ENCODE measurements at regions not wholly inside any gene's neighbourhood (a gene's known extent, or its start where the extent isn't known, plus 50 kb on each side); places are given as distances from the start of the nearest gene placed in this dataset.

DNA sequence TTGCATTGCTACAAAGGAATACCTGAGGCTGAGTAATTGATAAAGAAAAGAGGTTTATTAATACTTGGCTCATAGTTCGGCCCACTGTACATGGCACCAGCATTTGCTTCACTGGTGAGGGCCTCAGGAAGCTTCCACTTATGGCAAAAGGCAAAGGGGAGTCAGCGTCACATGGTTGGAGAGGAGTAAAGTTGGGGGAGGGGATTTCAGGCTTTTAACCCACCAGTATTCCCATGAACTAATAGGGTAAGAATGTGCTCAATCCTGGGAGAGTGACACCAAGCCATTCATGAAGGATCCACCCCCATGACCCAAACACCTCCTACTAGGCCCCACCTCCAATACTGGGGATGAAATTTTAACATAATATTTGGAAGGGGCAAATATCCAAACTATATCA, 82.5 kb upstream of the MYCBP2 start:
- no peaks in the 10 kb centered on the region for H3K4me1 ChIP-seq (replicated peaks in 1 of 2; ENCODE audit: control insufficient read depth in 2 of 2, insufficient read depth in 2 of 2, low read length in 2 of 2)
- no peak for DNase-seq (ENCODE audit: extremely low read depth in 1 of 4, low spot score in 3 of 4)
- in situ Hi-C loops (cut with MboI) = no loop called here
- no peaks in the 10 kb centered on the region for H3K36me3 ChIP-seq (ENCODE audit: control insufficient read depth, insufficient read depth, low read length)
- BruUV-seq (replicated peaks) = no TSS peak
- intact Hi-C loops (cut with micrococcal nuclease) = no loop called here
- FAIRE-seq = no peak
- H3K4me3 ChIP-seq = no peak overlapping the region
- no peak overlapping the region for H3K9ac ChIP-seq (ENCODE audit: insufficient read depth in 1 of 2, low read depth in 2 of 2, low read length in 2 of 2)
- no peak for TF ChIP-seq LCOR (CRISPR knock-in tag; IDR thresholded peaks at IDR 0.05)
- TF ChIP-seq ZBTB34 (CRISPR knock-in tag; IDR thresholded peaks at IDR 0.05) = no peak
- no peak for TF ChIP-seq FOS (IDR thresholded peaks at IDR 0.05; ENCODE audit: extremely low read depth, insufficient read length)
- TF ChIP-seq, protein P1, sequence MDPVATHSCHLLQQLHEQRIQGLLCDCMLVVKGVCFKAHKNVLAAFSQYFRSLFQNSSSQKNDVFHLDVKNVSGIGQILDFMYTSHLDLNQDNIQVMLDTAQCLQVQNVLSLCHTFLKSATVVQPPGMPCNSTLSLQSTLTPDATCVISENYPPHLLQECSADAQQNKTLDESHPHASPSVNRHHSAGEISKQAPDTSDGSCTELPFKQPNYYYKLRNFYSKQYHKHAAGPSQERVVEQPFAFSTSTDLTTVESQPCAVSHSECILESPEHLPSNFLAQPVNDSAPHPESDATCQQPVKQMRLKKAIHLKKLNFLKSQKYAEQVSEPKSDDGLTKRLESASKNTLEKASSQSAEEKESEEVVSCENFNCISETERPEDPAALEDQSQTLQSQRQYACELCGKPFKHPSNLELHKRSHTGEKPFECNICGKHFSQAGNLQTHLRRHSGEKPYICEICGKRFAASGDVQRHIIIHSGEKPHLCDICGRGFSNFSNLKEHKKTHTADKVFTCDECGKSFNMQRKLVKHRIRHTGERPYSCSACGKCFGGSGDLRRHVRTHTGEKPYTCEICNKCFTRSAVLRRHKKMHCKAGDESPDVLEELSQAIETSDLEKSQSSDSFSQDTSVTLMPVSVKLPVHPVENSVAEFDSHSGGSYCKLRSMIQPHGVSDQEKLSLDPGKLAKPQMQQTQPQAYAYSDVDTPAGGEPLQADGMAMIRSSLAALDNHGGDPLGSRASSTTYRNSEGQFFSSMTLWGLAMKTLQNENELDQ (CRISPR knock-in tag; IDR thresholded peaks at IDR 0.05; ENCODE audit: borderline replicate concordance) = no peak
- TF ChIP-seq HINFP (tag; conservative IDR thresholded peaks at IDR 0.05; ENCODE audit: low read depth) = no peak
- TF ChIP-seq CBFA2T3 (IDR thresholded peaks at IDR 0.05) = no peak
- no peak for TF ChIP-seq ZFP30 (CRISPR knock-in tag; IDR thresholded peaks at IDR 0.05; ENCODE audit: borderline replicate concordance)
- TF ChIP-seq, protein P2, sequence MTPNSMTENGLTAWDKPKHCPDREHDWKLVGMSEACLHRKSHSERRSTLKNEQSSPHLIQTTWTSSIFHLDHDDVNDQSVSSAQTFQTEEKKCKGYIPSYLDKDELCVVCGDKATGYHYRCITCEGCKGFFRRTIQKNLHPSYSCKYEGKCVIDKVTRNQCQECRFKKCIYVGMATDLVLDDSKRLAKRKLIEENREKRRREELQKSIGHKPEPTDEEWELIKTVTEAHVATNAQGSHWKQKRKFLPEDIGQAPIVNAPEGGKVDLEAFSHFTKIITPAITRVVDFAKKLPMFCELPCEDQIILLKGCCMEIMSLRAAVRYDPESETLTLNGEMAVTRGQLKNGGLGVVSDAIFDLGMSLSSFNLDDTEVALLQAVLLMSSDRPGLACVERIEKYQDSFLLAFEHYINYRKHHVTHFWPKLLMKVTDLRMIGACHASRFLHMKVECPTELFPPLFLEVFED (CRISPR knock-in tag; conservative IDR thresholded peaks at IDR 0.05) = no peak
- TF ChIP-seq SUPT5H (IDR thresholded peaks at IDR 0.05) = no peak
- no peak for TF ChIP-seq MBD2 (IDR thresholded peaks at IDR 0.05; ENCODE audit: borderline replicate concordance, low read depth)
- H3K9me1 ChIP-seq (ENCODE audit: control insufficient read depth, insufficient read depth, low read length) = no peaks in the 10 kb centered on the region
- no peaks in the 10 kb centered on the region; the same call in 1 of the 2 replicates for H4K20me1 ChIP-seq (replicated peaks; ENCODE audit: control insufficient read depth, insufficient read depth, low read length)
- no peak for ATAC-seq
- no peaks in the 10 kb centered on the region for H3K9me3 ChIP-seq (replicated peaks; ENCODE audit: control insufficient read depth, insufficient read depth, low read depth, low read length)
- H3K4me2 ChIP-seq (ENCODE audit: insufficient read depth, low read length) = no peak overlapping the region
- no peak overlapping the region for H3K27ac ChIP-seq (ENCODE audit: extremely low read depth, low read depth, low read length)
- H3K27me3 ChIP-seq (ENCODE audit: control insufficient read depth in 2 of 2, insufficient read depth in 2 of 2, low read length in 2 of 2) = no peaks in the 10 kb centered on the region
- POLR2A ChIA-PET = no interaction called here
- no peaks in the 10 kb centered on the region for H3K79me2 ChIP-seq (ENCODE audit: control insufficient read depth, insufficient read depth, low read length)
- whole genome bisulfite sequencing (ENCODE audit: insufficient coverage, low coverage, missing lambda C conversion rate) = 0% methylated on average over 2 of the region's 2 CpGs
- CTCF ChIA-PET (ENCODE audit: low intra/inter-chr PET ratio) = no interaction called here
- no peak overlapping the region for H2AFZ ChIP-seq (ENCODE audit: low read depth, low read length)

Measured in K562 (cell line).